ENCODE measurements at regions not wholly inside any gene's neighbourhood (a gene's known extent, or its start where the extent isn't known, plus 50 kb on each side); places are given as distances from the start of the nearest gene placed in this dataset.
A peak's percentile ranks its signal among the peaks of the same experiment; 100 is the strongest.

GRCh38 chr2:19786408-19787058, 115.2 kb downstream of the TTC32 start:
- H3K27ac ChIP-seq, result peak overlapping the region in 1 of 2 donors; percentile 42
- H3K4me3 ChIP-seq, result no peak overlapping the region
- no peak for TF ChIP-seq CTCF (IDR thresholded peaks at IDR 0.05)
- peak; percentile 62 for DNase-seq (ENCODE audit: low spot score)

DNA sequence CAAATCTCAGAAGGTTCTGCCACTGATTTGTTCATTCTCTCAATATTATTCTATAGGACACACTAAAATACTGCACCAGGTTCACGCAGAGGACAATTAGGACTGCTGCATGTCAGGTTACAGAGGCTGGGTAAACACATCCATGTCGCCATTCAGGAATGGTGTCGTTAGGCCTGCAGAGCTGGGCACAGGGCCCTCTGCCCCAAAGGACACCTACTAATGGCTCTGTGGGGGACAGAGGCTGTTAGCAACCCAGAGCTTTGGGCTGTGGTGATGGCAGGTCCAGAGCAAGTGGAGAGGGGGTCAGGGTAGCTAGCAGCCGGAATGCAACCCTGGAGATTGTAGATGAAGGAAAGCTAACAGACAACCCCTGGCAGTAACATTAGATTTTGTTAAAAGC, 115.9 kb downstream of the TTC32 start:
- TF ChIP-seq CTCF (IDR thresholded peaks at IDR 0.05), result no peak
- DNase-seq (ENCODE audit: low spot score), result peak; percentile 52
- H3K27ac ChIP-seq, result peak overlapping the region; percentile 26 to 42

GRCh38 chr2:19785447-19785846, 116.3 kb downstream of the TTC32 start:
- Histone ChIP-seq H3K27ac (no peak overlapping the region), H3K4me3 (no peak overlapping the region)
- no peak for TF ChIP-seq CTCF (IDR thresholded peaks at IDR 0.05)
- peak; percentile 28 for DNase-seq (ENCODE audit: low spot score)

More for the DNA sequence above, 115.9 kb downstream of the TTC32 start:
- H3K4me3 ChIP-seq, result no peak overlapping the region

DNA sequence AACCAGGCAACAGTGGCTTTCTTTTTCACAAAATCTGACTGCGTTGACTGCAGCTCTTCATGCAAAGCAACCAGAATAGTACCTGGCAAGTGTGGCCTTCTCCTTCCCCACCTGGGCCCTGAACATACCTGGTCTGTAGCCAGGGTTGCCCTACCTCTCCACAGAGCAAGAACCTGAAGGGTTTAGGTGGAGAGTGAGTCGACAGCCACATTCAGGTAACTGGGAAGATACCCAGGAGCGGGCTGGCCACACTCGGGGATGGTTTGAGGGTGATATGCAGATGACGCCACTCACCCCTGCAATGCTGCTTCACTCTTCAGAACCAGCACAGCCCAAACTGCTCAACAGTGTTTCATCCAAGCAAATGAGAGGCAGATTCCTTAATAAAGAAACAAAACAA, 117.3 kb downstream of the TTC32 start:
- H3K27ac ChIP-seq, result no peak overlapping the region
- DNase-seq (ENCODE audit: low spot score), result peak; percentile 61
- TF ChIP-seq CTCF (IDR thresholded peaks at IDR 0.05), result no peak
- H3K4me3 ChIP-seq, result no peak overlapping the region

GRCh38 chr2:19783935-19784334, 117.8 kb downstream of the TTC32 start:
- no peak for TF ChIP-seq CTCF (IDR thresholded peaks at IDR 0.05)
- no peak overlapping the region for H3K27ac ChIP-seq
- no peak for DNase-seq (ENCODE audit: low spot score)
- no peak overlapping the region for H3K4me3 ChIP-seq

DNA sequence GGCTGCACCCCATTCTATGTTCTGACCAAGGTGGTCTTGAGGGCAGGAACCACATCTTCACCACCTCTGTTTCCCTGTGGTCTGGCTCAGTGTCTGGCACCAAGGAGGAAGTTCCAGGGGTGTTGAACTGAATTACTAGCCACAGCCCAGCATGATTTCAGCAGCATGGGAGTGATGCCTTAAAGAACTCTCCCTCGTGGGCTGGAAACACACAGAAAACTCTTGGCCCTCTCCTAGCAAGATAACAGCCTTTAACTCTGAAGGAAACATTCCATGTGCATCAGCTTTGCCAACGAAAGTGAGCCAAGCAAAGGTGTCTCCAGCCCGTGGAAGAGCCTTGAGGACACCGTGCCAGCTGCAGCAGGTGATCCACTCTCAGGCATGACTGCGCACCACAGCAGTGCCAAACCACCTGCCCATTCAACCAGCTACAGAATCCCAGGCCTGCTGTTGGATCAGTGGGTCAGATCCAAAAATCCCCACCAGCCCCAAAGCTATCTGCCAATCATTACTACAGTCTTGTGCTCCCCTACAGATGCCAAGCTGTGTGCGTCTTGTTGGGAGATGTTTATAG, 124.8 kb downstream of the TTC32 start:
- DNase-seq (ENCODE audit: low spot score), result no peak
- Histone ChIP-seq H3K4me3 (no peak overlapping the region), H3K27ac (peak overlapping the region in 1 of 2 donors; percentile 15)
- TF ChIP-seq CTCF (IDR thresholded peaks at IDR 0.05), result no peak

DNA sequence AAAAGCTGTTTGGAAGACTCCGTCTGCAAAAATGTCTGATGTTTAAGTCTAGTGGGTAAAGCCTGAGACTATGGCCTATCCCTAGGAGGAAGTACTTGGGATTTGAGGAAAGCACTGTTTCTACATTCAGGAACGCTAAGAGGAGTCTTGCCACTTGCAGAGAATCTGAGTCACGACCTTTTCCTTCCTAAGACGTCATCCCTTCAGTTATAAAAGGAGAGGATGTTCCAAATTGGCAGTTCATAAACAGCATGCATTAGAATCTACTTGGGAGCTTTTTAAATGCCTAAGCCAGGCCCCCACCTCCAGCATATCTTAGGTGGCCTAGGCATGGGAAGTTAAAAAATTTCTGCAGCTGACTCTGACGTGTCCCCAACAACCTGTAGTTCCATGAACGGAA, 125.9 kb downstream of the TTC32 start:
- no peak overlapping the region for H3K27ac ChIP-seq
- DNase-seq (ENCODE audit: low spot score), result no peak
- no peak for TF ChIP-seq CTCF (IDR thresholded peaks at IDR 0.05)
- H3K4me3 ChIP-seq, result no peak overlapping the region
